Uterus (tissue), 3 donors: ENCODE measurements at regions not wholly inside any gene's neighbourhood (a gene's known extent, or its start where the extent isn't known, plus 50 kb on each side); places are given as distances from the start of the nearest gene placed in this dataset.

Experiments used
- DNase-seq, 2 donors: peaks; one replicate each; pipeline ENCODE4 v3.0.0-alpha.2; 2019 to 2020
- H3K27ac ChIP-seq, 2 donors: fragments of 200-600 bp; sonication (generic); 1 replicate in 1 of 2; 2 replicates in 1 of 2; pipeline ENCODE4 v1.5.1; 2016 to 2018
- H3K27me3 ChIP-seq, 2 donors: fragments of 200-600 bp; sonication (generic); one replicate each; pipeline ENCODE4 v1.5.1; 2018 to 2019; ENCODE audit warnings: control low read depth in 1 of 2
- H3K36me3 ChIP-seq, 2 donors: fragments of 200-600 bp; sonication (generic); one replicate each; pipeline ENCODE4 v1.5.1; 2019; ENCODE audit warnings: control low read depth in 1 of 2
- H3K4me1 ChIP-seq, 2 donors: fragments of 200-600 bp; sonication (generic); one replicate each; pipeline ENCODE4 v1.5.1; 2018 to 2019; ENCODE audit warnings: control low read depth in 1 of 2
- H3K4me3 ChIP-seq, 2 donors: fragments of 200-600 bp; sonication (generic); 1 replicate in 1 of 2; 2 replicates in 1 of 2; pipeline ENCODE4 v1.5.1; 2018 to 2019; ENCODE audit warnings: mild to moderate bottlenecking in 1 of 2
- H3K9me3 ChIP-seq, 2 donors: fragments of 200-600 bp; sonication (generic); one replicate each; pipeline ENCODE4 v1.5.1; 2019; ENCODE audit warnings: control low read depth in 1 of 2
- CTCF ChIP-seq, 4 experiments: fragments of 200-600 bp in 2 of 4; fragments of 450-650 bp in 2 of 4; sonication (generic) in 2 of 4; IDR thresholded peaks; one replicate each; pipeline ENCODE4 v1.5.1; 2016 to 2019; ENCODE audit warnings: antibody characterized with exemption in 4 of 4, mild to moderate bottlenecking in 2 of 4, moderate library complexity in 1 of 4
- POLR2A ChIP-seq, 2 donors: fragments of 450-650 bp; IDR thresholded peaks; one replicate each; pipeline ENCODE4 v1.6.1; 2016; ENCODE audit warnings: antibody characterized with exemption in 2 of 2, mild to moderate bottlenecking in 1 of 2, moderate library complexity in 1 of 2
- intact Hi-C: fragments of 100-400 bp; cut with DNase I; formaldehyde crosslinking; loops from one replicate; pipeline ENCODE4 v1.15.1; 2023; ENCODE audit warnings: low total_unique reads
- donor health status: DM: yes; HTN: yes; CAD: no.

GRCh38 chr16:23013484-23013883, 135.8 kb downstream of the USP31 start:
- intact Hi-C loops = no loop called here
- DNase-seq = no peak
- Histone ChIP-seq H3K4me1 (no peaks in the 10 kb centered on the region), H3K4me3 (no peak overlapping the region), H3K27me3 (no peaks in the 10 kb centered on the region), H3K27ac (no peak overlapping the region), H3K9me3 (no peaks in the 10 kb centered on the region), H3K36me3 (no peaks in the 10 kb centered on the region)
- TF ChIP-seq POLR2A (IDR thresholded peaks at IDR 0.05) (no peak), CTCF (IDR thresholded peaks at IDR 0.05) (no peak)

- intact Hi-C loops = no loop called here
- no peaks in the 10 kb centered on the region for H3K27me3 ChIP-seq
- H3K4me1 ChIP-seq = no peaks in the 10 kb centered on the region
- no peak for TF ChIP-seq CTCF (IDR thresholded peaks at IDR 0.05)
- TF ChIP-seq POLR2A (IDR thresholded peaks at IDR 0.05) = no peak
- H3K4me3 ChIP-seq = no peak overlapping the region
- no peaks in the 10 kb centered on the region for H3K9me3 ChIP-seq
- no peak overlapping the region for H3K27ac ChIP-seq
- no peaks in the 10 kb centered on the region for H3K36me3 ChIP-seq
- no peak for DNase-seq
Observed at GRCh38 chr16:23009075-23009474, 140.2 kb downstream of the USP31 start.

- Histone ChIP-seq H3K4me1 (no peaks in the 10 kb centered on the region), H3K27me3 (no peaks in the 10 kb centered on the region), H3K9me3 (no peaks in the 10 kb centered on the region), H3K4me3 (no peak overlapping the region), H3K27ac (no peak overlapping the region), H3K36me3 (no peaks in the 10 kb centered on the region)
- no peak for DNase-seq
- intact Hi-C loops = no loop called here
- TF ChIP-seq POLR2A (IDR thresholded peaks at IDR 0.05) = no peak
- no peak for TF ChIP-seq CTCF (IDR thresholded peaks at IDR 0.05)
Observed at GRCh38 chr16:23008041-23008440, 141.2 kb downstream of the USP31 start.

GRCh38 chr16:23006380-23006779, 142.9 kb downstream of the USP31 start:
- intact Hi-C loops = no loop called here
- H3K4me1 ChIP-seq = no peaks in the 10 kb centered on the region
- H3K27me3 ChIP-seq = no peaks in the 10 kb centered on the region
- no peak for TF ChIP-seq CTCF (IDR thresholded peaks at IDR 0.05)
- TF ChIP-seq POLR2A (IDR thresholded peaks at IDR 0.05) = no peak
- H3K4me3 ChIP-seq = no peak overlapping the region
- no peak overlapping the region for H3K27ac ChIP-seq
- H3K36me3 ChIP-seq = no peaks in the 10 kb centered on the region
- H3K9me3 ChIP-seq = no peaks in the 10 kb centered on the region
- DNase-seq = no peak

- no peak for TF ChIP-seq POLR2A (IDR thresholded peaks at IDR 0.05)
- TF ChIP-seq CTCF (IDR thresholded peaks at IDR 0.05) = no peak
- Histone ChIP-seq H3K4me1 (no peaks in the 10 kb centered on the region), H3K36me3 (no peaks in the 10 kb centered on the region), H3K27me3 (no peaks in the 10 kb centered on the region), H3K9me3 (no peaks in the 10 kb centered on the region), H3K4me3 (no peak overlapping the region), H3K27ac (no peak overlapping the region)
- intact Hi-C loops = no loop called here
- no peak for DNase-seq
Observed at GRCh38 chr16:23005951-23006350, 143.3 kb downstream of the USP31 start.
